GM23338 (cell line): ENCODE measurements at regions not wholly inside any gene's neighbourhood (a gene's known extent, or its start where the extent isn't known, plus 50 kb on each side); places are given as distances from the start of the nearest gene placed in this dataset.

Experiments
- ATAC-seq: fragments of 200-7000 bp; cut with Tn5 transposase; 3 replicates; pipeline ENCODE4 v1.9.1; 2020
- DNase-seq: peaks from one replicate; pipeline ENCODE4 v3.0.0-alpha.2; 2015; ENCODE audit warnings: low spot score
- H2AFZ ChIP-seq: fragments of 200-600 bp; sonication (generic); 2 replicates; pipeline ENCODE4 v1.8.0; 2016; ENCODE audit warnings: antibody characterized with exemption, mild to moderate bottlenecking, moderate library complexity
- H3F3A ChIP-seq: fragments of 200-600 bp; sonication (generic); replicated peaks from 2 replicates; pipeline ENCODE4 v1.8.0; 2017; ENCODE audit warnings: antibody characterized with exemption, mixed run types, low read depth
- H3K27ac ChIP-seq: fragments of 200-600 bp; sonication (generic); 2 replicates; pipeline ENCODE4 v1.6.1; 2016; ENCODE audit warnings: low read depth
- H3K27me3 ChIP-seq: fragments of 200-600 bp; sonication (generic); 2 replicates; pipeline ENCODE4 v1.8.0; 2016; ENCODE audit warnings: mild to moderate bottlenecking, mixed run types, moderate library complexity; ENCODE audit not compliant: insufficient read depth
- H3K36me3 ChIP-seq: fragments of 200-600 bp; sonication (generic); 2 replicates; pipeline ENCODE4 v1.8.0; 2016; ENCODE audit warnings: mild to moderate bottlenecking; ENCODE audit not compliant: insufficient read depth
- H3K4me1 ChIP-seq: fragments of 200-600 bp; sonication (generic); 2 replicates; pipeline ENCODE4 v1.8.0; 2016; ENCODE audit warnings: mild to moderate bottlenecking, moderate library complexity; ENCODE audit not compliant: insufficient read depth
- H3K4me2 ChIP-seq: fragments of 200-600 bp; sonication (generic); 2 replicates; pipeline ENCODE4 v1.7.1; 2017; ENCODE audit warnings: mixed run types
- H3K4me3 ChIP-seq: fragments of 200-600 bp; sonication (generic); 2 replicates; pipeline ENCODE4 v1.6.1; 2016; ENCODE audit warnings: mixed run types
- H3K79me2 ChIP-seq: fragments of 200-600 bp; sonication (generic); replicated peaks from 2 replicates; pipeline ENCODE4 v1.8.0; 2017; ENCODE audit warnings: mild to moderate bottlenecking; ENCODE audit not compliant: insufficient read depth
- H3K9me2 ChIP-seq: fragments of 200-600 bp; sonication (generic); 2 replicates; pipeline ENCODE4 v1.8.0; 2017; ENCODE audit not compliant: insufficient read depth
- H4K20me1 ChIP-seq: fragments of 200-600 bp; sonication (generic); replicated peaks from 2 replicates; pipeline ENCODE4 v1.8.0; 2017; ENCODE audit warnings: mild to moderate bottlenecking; ENCODE audit not compliant: insufficient read depth
- H3K27ac Mint-ChIP-seq: 2 replicates; pipeline ENCODE4 v1.8.0; 2020; ENCODE audit warnings: inconsistent platforms, mild to moderate bottlenecking, moderate library complexity, mixed read lengths
- H3K27me3 Mint-ChIP-seq: 3 replicates; pipeline ENCODE4 v1.8.0; 2022; ENCODE audit warnings: low read depth, mild to moderate bottlenecking, moderate library complexity, mixed read lengths, inconsistent platforms; ENCODE audit not compliant: insufficient read depth, poor library complexity
- H3K36me3 Mint-ChIP-seq: 3 replicates; pipeline ENCODE4 v1.8.0; 2021; ENCODE audit warnings: low read depth, mild to moderate bottlenecking, inconsistent platforms, moderate library complexity, mixed read lengths
- H3K4me1 Mint-ChIP-seq: 3 replicates; pipeline ENCODE4 v1.8.0; 2020; ENCODE audit warnings: mild to moderate bottlenecking, inconsistent platforms, mixed read lengths
- H3K4me3 Mint-ChIP-seq: 3 replicates; pipeline ENCODE4 v1.8.0; 2021; ENCODE audit warnings: moderate library complexity, mild to moderate bottlenecking, inconsistent platforms, mixed read lengths
- H3K9me3 Mint-ChIP-seq: 3 replicates; pipeline ENCODE4 v1.8.0; 2020; ENCODE audit warnings: moderate library complexity, mild to moderate bottlenecking, inconsistent platforms, mixed read lengths
- CREB1 ChIP-seq: fragments of 250-450 bp; sonication (Bioruptor Pico); IDR thresholded peaks from 2 replicates; pipeline ENCODE4 v1.5.0; 2020; ENCODE audit warnings: low read depth, mild to moderate bottlenecking, moderate library complexity
- EZH2 ChIP-seq: fragments of 200-600 bp; sonication (generic); IDR thresholded peaks from one replicate; pipeline ENCODE4 v1.8.0; 2017; ENCODE audit warnings: antibody characterized with exemption, mild to moderate bottlenecking, low read depth; ENCODE audit not compliant: unreplicated experiment
- EZH2phosphoT487 ChIP-seq: fragments of 200-600 bp; sonication (generic); IDR thresholded peaks from one replicate; pipeline ENCODE4 v1.8.1; 2018; ENCODE audit warnings: antibody characterized with exemption; ENCODE audit not compliant: unreplicated experiment
- JUNB ChIP-seq: IDR thresholded peaks from one replicate; pipeline ENCODE4 v1.6.1; 2016; ENCODE audit warnings: antibody characterized with exemption; ENCODE audit not compliant: unreplicated experiment
- NANOG ChIP-seq: IDR thresholded peaks from 2 replicates; pipeline ENCODE4 v1.6.1; 2016; ENCODE audit warnings: antibody characterized with exemption, borderline replicate concordance
- POLR2AphosphoS5 ChIP-seq: IDR thresholded peaks from 2 replicates; pipeline ENCODE4 v1.6.1; 2016; ENCODE audit warnings: antibody characterized with exemption, low read depth
- STAT1 ChIP-seq: IDR thresholded peaks from one replicate; pipeline ENCODE4 v1.6.1; 2016; ENCODE audit warnings: antibody characterized with exemption; ENCODE audit not compliant: unreplicated experiment
- ZNF114 ChIP-seq: fragments of 250-450 bp; sonication (Bioruptor Pico); IDR thresholded peaks from 2 replicates; pipeline ENCODE4 v1.5.0; 2020; ENCODE audit warnings: mild to moderate bottlenecking, moderate library complexity
- ZNF331 ChIP-seq: fragments of 250-450 bp; sonication (Bioruptor Pico); IDR thresholded peaks from 2 replicates; pipeline ENCODE4 v1.5.0; 2020; ENCODE audit warnings: low read depth, mild to moderate bottlenecking, moderate library complexity
- TF ChIP-seq, protein P1 (sequence below): IDR thresholded peaks from one replicate; pipeline ENCODE4 v1.6.1; 2018; ENCODE audit warnings: antibody characterized with exemption; ENCODE audit not compliant: unreplicated experiment
- TF ChIP-seq, protein P2 (sequence below): IDR thresholded peaks from 2 replicates; pipeline ENCODE4 v1.6.1; 2016; ENCODE audit warnings: antibody characterized with exemption
- TF ChIP-seq, protein P3 (sequence below): fragments of 250-450 bp; sonication (Bioruptor Pico); IDR thresholded peaks from 2 replicates; pipeline ENCODE4 v1.5.0; 2020; ENCODE audit warnings: mild to moderate bottlenecking, moderate library complexity
- TF ChIP-seq, protein P4 (sequence below), 2 experiments: fragments of 200-600 bp in 1 of 2; sonication (generic) in 1 of 2; conservative IDR thresholded peaks; 2 replicates each; pipeline versions ENCODE4 v1.5.1 to v1.6.1; 2016 to 2017; ENCODE audit warnings: antibody characterized with exemption in 2 of 2, low read depth in 2 of 2, mild to moderate bottlenecking in 2 of 2, moderate library complexity in 1 of 2

DNA sequence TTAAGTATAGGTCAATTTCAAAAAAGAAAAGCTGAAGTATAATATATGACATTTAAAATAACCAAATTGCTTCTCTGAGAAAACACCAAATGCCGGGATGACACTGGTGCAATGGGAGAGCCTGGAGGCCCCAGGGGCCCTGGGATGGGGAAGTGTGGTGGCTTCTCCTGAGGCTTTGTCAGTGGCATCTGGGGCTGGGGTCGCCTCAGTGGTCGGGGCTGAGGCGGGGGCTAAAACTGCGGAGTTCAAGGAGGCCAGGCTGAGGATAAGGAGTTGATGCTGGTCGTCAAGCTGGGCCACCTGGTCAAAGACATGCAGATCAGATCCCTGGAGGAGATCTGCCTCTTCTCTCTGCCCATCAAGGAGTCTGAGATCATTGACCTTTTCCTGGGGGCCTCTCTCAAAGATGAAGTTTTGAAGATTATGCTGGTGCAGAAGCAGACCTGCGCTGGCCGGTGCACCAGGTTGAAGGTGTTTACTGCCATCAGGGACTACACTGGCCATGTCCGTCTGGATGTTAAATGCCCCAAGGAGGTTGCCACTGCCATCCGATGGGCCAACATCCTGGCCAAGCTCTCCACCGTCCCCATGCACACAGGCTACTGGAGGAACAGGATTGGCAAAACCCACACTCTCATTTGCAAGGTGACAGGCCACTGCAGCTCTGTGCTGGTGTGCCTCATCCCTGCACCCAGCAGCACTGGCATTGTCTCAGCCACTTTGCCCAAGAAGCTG is 660.1 kb upstream of the CCDC179 start:
- Histone ChIP-seq H3K4me3 (no peak overlapping the region), H3K27me3 (no peaks in the 10 kb centered on the region), H3K36me3 (no peaks in the 10 kb centered on the region; the same call in 1 of the 2 replicates), H3K4me2 (no peak overlapping the region), H3K9me2 (no peaks in the 10 kb centered on the region), H2AFZ (no peak overlapping the region), H3K4me1 (peaks cover under 1% of the 10 kb centered on the region; the same call in 1 of the 2 replicates), H3K79me2 (no peaks in the 10 kb centered on the region), H3K27ac (no peak overlapping the region), H3F3A (no peaks in the 10 kb centered on the region), H4K20me1 (no peaks in the 10 kb centered on the region)
- Mint-ChIP-seq H3K27ac (no peak overlapping the region), H3K27me3 (no peaks in the 10 kb centered on the region), H3K4me3 (no peak overlapping the region), H3K4me1 (peaks cover 4% of the 10 kb centered on the region; the same call in 2 of the 3 replicates), H3K36me3 (no peaks in the 10 kb centered on the region; the same call in 2 of the 3 replicates), H3K9me3 (no peaks in the 10 kb centered on the region)
- DNase-seq (no peak), ATAC-seq (no peak)
- TF ChIP-seq ZNF331 (CRISPR knock-in tag), result no peak
- no peak for TF ChIP-seq EZH2phosphoT487
- TF ChIP-seq, protein P1, sequence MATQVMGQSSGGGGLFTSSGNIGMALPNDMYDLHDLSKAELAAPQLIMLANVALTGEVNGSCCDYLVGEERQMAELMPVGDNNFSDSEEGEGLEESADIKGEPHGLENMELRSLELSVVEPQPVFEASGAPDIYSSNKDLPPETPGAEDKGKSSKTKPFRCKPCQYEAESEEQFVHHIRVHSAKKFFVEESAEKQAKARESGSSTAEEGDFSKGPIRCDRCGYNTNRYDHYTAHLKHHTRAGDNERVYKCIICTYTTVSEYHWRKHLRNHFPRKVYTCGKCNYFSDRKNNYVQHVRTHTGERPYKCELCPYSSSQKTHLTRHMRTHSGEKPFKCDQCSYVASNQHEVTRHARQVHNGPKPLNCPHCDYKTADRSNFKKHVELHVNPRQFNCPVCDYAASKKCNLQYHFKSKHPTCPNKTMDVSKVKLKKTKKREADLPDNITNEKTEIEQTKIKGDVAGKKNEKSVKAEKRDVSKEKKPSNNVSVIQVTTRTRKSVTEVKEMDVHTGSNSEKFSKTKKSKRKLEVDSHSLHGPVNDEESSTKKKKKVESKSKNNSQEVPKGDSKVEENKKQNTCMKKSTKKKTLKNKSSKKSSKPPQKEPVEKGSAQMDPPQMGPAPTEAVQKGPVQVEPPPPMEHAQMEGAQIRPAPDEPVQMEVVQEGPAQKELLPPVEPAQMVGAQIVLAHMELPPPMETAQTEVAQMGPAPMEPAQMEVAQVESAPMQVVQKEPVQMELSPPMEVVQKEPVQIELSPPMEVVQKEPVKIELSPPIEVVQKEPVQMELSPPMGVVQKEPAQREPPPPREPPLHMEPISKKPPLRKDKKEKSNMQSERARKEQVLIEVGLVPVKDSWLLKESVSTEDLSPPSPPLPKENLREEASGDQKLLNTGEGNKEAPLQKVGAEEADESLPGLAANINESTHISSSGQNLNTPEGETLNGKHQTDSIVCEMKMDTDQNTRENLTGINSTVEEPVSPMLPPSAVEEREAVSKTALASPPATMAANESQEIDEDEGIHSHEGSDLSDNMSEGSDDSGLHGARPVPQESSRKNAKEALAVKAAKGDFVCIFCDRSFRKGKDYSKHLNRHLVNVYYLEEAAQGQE, result no peak
- TF ChIP-seq STAT1, result no peak
- TF ChIP-seq, protein P2, sequence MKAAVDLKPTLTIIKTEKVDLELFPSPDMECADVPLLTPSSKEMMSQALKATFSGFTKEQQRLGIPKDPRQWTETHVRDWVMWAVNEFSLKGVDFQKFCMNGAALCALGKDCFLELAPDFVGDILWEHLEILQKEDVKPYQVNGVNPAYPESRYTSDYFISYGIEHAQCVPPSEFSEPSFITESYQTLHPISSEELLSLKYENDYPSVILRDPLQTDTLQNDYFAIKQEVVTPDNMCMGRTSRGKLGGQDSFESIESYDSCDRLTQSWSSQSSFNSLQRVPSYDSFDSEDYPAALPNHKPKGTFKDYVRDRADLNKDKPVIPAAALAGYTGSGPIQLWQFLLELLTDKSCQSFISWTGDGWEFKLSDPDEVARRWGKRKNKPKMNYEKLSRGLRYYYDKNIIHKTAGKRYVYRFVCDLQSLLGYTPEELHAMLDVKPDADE, result no peak
- no peak for TF ChIP-seq NANOG
- TF ChIP-seq, protein P3, sequence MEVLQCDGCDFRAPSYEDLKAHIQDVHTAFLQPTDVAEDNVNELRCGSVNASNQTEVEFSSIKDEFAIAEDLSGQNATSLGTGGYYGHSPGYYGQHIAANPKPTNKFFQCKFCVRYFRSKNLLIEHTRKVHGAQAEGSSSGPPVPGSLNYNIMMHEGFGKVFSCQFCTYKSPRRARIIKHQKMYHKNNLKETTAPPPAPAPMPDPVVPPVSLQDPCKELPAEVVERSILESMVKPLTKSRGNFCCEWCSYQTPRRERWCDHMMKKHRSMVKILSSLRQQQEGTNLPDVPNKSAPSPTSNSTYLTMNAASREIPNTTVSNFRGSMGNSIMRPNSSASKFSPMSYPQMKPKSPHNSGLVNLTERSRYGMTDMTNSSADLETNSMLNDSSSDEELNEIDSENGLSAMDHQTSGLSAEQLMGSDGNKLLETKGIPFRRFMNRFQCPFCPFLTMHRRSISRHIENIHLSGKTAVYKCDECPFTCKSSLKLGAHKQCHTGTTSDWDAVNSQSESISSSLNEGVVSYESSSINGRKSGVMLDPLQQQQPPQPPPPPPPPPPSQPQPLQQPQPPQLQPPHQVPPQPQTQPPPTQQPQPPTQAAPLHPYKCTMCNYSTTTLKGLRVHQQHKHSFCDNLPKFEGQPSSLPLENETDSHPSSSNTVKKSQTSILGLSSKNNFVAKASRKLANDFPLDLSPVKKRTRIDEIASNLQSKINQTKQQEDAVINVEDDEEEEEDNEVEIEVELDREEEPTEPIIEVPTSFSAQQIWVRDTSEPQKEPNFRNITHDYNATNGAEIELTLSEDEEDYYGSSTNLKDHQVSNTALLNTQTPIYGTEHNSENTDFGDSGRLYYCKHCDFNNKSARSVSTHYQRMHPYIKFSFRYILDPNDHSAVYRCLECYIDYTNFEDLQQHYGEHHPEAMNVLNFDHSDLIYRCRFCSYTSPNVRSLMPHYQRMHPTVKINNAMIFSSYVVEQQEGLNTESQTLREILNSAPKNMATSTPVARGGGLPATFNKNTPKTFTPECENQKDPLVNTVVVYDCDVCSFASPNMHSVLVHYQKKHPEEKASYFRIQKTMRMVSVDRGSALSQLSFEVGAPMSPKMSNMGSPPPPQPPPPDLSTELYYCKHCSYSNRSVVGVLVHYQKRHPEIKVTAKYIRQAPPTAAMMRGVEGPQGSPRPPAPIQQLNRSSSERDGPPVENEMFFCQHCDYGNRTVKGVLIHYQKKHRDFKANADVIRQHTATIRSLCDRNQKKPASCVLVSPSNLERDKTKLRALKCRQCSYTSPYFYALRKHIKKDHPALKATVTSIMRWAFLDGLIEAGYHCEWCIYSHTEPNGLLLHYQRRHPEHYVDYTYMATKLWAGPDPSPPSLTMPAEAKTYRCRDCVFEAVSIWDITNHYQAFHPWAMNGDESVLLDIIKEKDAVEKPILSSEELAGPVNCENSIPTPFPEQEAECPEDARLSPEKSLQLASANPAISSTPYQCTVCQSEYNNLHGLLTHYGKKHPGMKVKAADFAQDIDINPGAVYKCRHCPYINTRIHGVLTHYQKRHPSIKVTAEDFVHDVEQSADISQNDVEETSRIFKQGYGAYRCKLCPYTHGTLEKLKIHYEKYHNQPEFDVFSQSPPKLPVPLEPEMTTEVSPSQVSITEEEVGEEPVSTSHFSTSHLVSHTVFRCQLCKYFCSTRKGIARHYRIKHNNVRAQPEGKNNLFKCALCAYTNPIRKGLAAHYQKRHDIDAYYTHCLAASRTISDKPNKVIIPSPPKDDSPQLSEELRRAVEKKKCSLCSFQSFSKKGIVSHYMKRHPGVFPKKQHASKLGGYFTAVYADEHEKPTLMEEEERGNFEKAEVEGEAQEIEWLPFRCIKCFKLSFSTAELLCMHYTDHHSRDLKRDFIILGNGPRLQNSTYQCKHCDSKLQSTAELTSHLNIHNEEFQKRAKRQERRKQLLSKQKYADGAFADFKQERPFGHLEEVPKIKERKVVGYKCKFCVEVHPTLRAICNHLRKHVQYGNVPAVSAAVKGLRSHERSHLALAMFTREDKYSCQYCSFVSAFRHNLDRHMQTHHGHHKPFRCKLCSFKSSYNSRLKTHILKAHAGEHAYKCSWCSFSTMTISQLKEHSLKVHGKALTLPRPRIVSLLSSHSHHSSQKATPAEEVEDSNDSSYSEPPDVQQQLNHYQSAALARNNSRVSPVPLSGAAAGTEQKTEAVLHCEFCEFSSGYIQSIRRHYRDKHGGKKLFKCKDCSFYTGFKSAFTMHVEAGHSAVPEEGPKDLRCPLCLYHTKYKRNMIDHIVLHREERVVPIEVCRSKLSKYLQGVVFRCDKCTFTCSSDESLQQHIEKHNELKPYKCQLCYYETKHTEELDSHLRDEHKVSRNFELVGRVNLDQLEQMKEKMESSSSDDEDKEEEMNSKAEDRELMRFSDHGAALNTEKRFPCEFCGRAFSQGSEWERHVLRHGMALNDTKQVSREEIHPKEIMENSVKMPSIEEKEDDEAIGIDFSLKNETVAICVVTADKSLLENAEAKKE (CRISPR knock-in tag), result no peak
- no peak for TF ChIP-seq JUNB
- no peak for TF ChIP-seq ZNF114 (CRISPR knock-in tag)
- TF ChIP-seq CREB1 (CRISPR knock-in tag), result no peak
- TF ChIP-seq POLR2AphosphoS5, result no peak
- TF ChIP-seq EZH2, result no peak
- TF ChIP-seq, protein P4, sequence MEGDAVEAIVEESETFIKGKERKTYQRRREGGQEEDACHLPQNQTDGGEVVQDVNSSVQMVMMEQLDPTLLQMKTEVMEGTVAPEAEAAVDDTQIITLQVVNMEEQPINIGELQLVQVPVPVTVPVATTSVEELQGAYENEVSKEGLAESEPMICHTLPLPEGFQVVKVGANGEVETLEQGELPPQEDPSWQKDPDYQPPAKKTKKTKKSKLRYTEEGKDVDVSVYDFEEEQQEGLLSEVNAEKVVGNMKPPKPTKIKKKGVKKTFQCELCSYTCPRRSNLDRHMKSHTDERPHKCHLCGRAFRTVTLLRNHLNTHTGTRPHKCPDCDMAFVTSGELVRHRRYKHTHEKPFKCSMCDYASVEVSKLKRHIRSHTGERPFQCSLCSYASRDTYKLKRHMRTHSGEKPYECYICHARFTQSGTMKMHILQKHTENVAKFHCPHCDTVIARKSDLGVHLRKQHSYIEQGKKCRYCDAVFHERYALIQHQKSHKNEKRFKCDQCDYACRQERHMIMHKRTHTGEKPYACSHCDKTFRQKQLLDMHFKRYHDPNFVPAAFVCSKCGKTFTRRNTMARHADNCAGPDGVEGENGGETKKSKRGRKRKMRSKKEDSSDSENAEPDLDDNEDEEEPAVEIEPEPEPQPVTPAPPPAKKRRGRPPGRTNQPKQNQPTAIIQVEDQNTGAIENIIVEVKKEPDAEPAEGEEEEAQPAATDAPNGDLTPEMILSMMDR (conservative IDR thresholded peaks at IDR 0.05; ENCODE audit: low read depth in 2 of 2), result no peak
